Loucy (cell line): ENCODE measurements at regions not wholly inside any gene's neighbourhood (a gene's known extent, or its start where the extent isn't known, plus 50 kb on each side); places are given as distances from the start of the nearest gene placed in this dataset.

ENCODE experiments used
- CTCF ChIP-seq: fragments of 200-600 bp; sonication (generic); conservative IDR thresholded peaks from 2 replicates; pipeline ENCODE4 v1.5.1; 2014; ENCODE audit warnings: mild to moderate bottlenecking, antibody characterized with exemption, low read length
- EZH2phosphoT487 ChIP-seq: fragments of 200-600 bp; IDR thresholded peaks from 2 replicates; pipeline ENCODE4 v1.6.1; 2018; ENCODE audit warnings: antibody characterized with exemption, mild to moderate bottlenecking, moderate library complexity, borderline replicate concordance

GRCh38 chr6:82111114-82111513, 136.4 kb downstream of the IBTK start:
- TF ChIP-seq CTCF = no peak
- TF ChIP-seq EZH2phosphoT487 = no peak
